DND-41 (cell line): ENCODE measurements at regions not wholly inside any gene's neighbourhood (a gene's known extent, or its start where the extent isn't known, plus 50 kb on each side); places are given as distances from the start of the nearest gene placed in this dataset.

Experiments
- CTCF ChIP-seq: IDR thresholded peaks from 2 replicates; pipeline ENCODE4 v1.5.1; 2012; ENCODE audit warnings: borderline replicate concordance, low read length, moderate library complexity, mild to moderate bottlenecking; ENCODE audit not compliant: poor library complexity, severe bottlenecking; ENCODE audit errors: extremely low read depth
- EZH2 ChIP-seq: IDR thresholded peaks from 3 replicates; pipeline ENCODE4 v1.6.1; 2012; ENCODE audit warnings: borderline replicate concordance, low read depth, mild to moderate bottlenecking, moderate library complexity, low read length, inconsistent platforms; ENCODE audit not compliant: severe bottlenecking

GRCh38 chr14:98555440-98555839 lies 716.6 kb downstream of the BCL11B start:
- TF ChIP-seq CTCF (no peak), EZH2 (no peak)
